Cardiac muscle cell (in vitro differentiated cells and primary cell): ENCODE measurements at regions not wholly inside any gene's neighbourhood (a gene's known extent, or its start where the extent isn't known, plus 50 kb on each side); places are given as distances from the start of the nearest gene placed in this dataset.
"Not testable (repeated sequence)": the region's sequence is repeated elsewhere in the genome, so short reads cannot be mapped to it uniquely, and the experiment has no call there.

ENCODE experiments used
- DNase-seq, 2 donors: peaks; one replicate each; pipeline versions ENCODE4 v3.0.0 to v3.0.0-alpha.2; 2010 to 2017; ENCODE audit warnings: low read depth in 1 of 2, low spot score in 1 of 2
- H3K27ac ChIP-seq: fragments of 200-600 bp; sonication (generic); 2 replicates; pipeline ENCODE4 v1.5.1; 2016
- H3K27me3 ChIP-seq: fragments of 200-600 bp; sonication (generic); 2 replicates; pipeline ENCODE4 v1.6.0; 2016; ENCODE audit warnings: control low read depth
- H3K36me3 ChIP-seq: fragments of 200-600 bp; sonication (generic); 2 replicates; pipeline ENCODE4 v1.5.1; 2016; ENCODE audit warnings: control low read depth
- H3K4me1 ChIP-seq: fragments of 200-600 bp; sonication (generic); 2 replicates; pipeline ENCODE4 v1.8.1; 2017; ENCODE audit warnings: low read depth, mild to moderate bottlenecking, mixed run types
- H3K4me3 ChIP-seq: fragments of 200-600 bp; sonication (generic); 2 replicates; pipeline ENCODE4 v1.5.1; 2016; ENCODE audit warnings: mild to moderate bottlenecking
- H3K9me3 ChIP-seq: fragments of 200-600 bp; sonication (generic); 2 replicates; pipeline ENCODE4 v1.5.1; 2017; ENCODE audit warnings: low read depth, mild to moderate bottlenecking, control low read depth
- CTCF ChIP-seq: IDR thresholded peaks from 2 replicates; pipeline ENCODE4 v1.5.1; 2012; ENCODE audit warnings: low read depth, mild to moderate bottlenecking, low read length

GRCh38 chr1:240722788-240723187, 110.8 kb upstream of the GREM2 start:
- no peak for TF ChIP-seq CTCF
- H3K36me3 ChIP-seq = no peaks in the 10 kb centered on the region
- no peaks in the 10 kb centered on the region for H3K9me3 ChIP-seq
- no peak for DNase-seq
- no peak overlapping the region for H3K4me3 ChIP-seq
- no peak overlapping the region for H3K27ac ChIP-seq
- no peaks in the 10 kb centered on the region for H3K4me1 ChIP-seq
- H3K27me3 ChIP-seq = no peaks in the 10 kb centered on the region

DNA sequence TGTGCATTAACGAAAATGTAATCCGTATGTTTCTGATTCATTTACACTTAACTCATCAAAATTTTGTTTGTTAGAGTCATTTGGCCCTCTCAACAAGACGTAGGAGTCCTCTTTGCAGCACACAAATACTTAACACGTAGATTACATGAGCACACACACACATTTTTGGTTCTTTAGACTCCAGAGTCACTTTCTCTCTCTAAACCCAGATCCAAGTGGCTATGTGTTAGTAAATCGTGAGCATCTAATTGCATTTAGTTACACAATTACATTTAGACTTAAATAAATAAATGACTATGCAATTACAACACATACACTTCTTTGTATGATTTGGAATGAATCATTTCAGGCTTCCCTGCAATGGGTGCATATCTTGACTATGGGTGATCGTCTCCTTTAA, 109.0 kb upstream of the GREM2 start:
- TF ChIP-seq CTCF = no peak
- no peak overlapping the region for H3K27ac ChIP-seq
- H3K36me3 ChIP-seq = no peaks in the 10 kb centered on the region
- no peak for DNase-seq
- no peak overlapping the region for H3K4me3 ChIP-seq
- H3K27me3 ChIP-seq = no peaks in the 10 kb centered on the region
- no peaks in the 10 kb centered on the region for H3K9me3 ChIP-seq
- no peaks in the 10 kb centered on the region for H3K4me1 ChIP-seq

DNA sequence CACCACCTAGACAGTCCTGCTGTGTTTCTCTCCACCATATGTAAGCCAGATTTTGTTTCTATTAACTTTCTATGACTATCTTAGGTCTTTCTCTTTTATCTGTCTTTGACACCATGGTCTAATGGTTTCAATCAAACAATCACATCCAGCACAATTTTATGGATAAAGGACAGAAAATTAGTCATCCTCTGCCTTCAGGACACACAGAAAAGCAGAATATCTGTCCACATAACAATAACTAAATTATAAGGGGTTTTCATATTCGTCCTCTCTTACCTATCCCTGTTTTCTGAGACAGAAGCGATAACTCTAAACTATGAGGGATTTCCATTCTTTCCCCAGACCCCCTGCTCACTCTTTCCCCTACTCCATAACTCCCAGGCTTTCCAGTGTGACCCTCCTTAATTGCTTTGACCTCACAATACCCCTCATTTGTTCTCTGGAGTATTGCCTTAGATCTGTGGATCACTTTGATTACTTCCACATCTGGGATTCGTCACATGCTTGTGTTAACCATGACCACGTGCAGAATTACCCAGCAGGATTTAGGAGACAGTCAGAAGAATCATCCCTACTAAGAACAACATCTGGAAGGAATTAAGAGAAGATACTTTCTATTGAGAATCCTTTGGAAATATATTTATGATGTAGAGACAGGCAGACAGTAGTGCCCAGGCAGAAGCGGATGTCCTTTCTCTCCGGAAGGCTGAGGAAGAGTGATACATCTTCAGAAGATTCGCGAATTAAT, 108.2 kb upstream of the GREM2 start:
- H3K9me3 ChIP-seq = no peaks in the 10 kb centered on the region
- no peak overlapping the region for H3K27ac ChIP-seq
- no peak overlapping the region for H3K4me3 ChIP-seq
- no peak for TF ChIP-seq CTCF
- no peaks in the 10 kb centered on the region for H3K4me1 ChIP-seq
- H3K27me3 ChIP-seq = no peaks in the 10 kb centered on the region
- DNase-seq = no peak
- no peaks in the 10 kb centered on the region for H3K36me3 ChIP-seq

DNA sequence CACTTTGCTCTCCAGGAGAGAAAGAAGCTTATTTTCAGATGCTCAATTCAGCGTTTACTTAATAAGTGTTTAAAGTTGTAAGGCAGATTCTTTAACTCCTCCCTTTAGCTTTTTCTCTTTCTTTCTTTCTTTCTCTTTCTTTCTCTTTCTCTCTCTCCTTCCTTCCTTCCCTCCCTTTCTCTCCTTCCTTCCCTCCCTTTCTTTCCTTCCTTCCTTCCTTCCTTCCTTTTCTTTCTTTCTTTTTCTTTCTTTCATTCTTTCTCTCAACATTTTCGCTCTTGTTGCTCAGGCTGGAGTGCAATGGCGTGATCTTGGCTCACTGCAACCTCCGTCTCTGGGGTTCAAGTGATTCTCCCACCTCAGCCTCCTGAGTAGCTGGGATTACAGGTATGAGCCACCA, 104.6 kb upstream of the GREM2 start:
- not testable (repeated sequence) for H3K4me1 ChIP-seq, H3K27me3 ChIP-seq, H3K4me3 ChIP-seq, H3K9me3 ChIP-seq, DNase-seq, H3K27ac ChIP-seq, H3K36me3 ChIP-seq

DNA sequence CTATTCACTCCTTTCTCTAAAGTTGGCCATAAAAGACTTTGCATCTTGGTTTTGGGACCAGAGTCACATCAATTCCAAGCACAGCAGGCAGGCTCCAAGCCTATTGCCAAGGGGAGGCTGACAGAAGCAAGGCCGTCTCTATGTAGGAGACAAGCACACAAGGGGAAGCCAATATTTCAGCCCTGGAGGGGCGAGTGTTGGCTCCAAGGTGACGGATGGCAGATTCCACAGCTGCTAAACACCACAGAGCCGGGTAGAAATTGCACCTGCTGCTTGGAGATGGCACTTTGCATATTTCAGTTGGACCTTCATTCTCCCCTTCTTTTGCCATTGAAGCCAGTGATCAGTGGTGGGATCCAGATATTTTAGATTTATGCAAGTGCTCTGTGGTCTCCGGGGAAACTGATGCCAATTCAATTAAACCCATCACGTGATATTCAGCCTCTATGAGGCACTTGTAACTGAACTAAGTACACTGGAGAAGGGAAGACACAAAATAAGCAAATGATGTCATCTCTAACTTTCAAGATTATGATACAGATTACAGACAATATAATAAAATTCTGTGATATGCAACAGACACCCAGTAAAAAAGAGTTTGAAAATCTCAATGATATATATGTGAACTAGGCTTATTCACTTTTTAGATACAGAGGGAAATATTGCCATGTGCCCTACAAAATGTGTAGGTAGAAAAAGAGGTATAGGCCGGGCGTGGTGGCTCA, 102.8 kb upstream of the GREM2 start:
- Histone ChIP-seq H3K4me1 (no peaks in the 10 kb centered on the region), H3K9me3 (no peaks in the 10 kb centered on the region), H3K27ac (no peak overlapping the region), H3K27me3 (no peaks in the 10 kb centered on the region), H3K36me3 (no peaks in the 10 kb centered on the region), H3K4me3 (no peak overlapping the region)
- no peak for DNase-seq
- TF ChIP-seq CTCF = no peak

DNA sequence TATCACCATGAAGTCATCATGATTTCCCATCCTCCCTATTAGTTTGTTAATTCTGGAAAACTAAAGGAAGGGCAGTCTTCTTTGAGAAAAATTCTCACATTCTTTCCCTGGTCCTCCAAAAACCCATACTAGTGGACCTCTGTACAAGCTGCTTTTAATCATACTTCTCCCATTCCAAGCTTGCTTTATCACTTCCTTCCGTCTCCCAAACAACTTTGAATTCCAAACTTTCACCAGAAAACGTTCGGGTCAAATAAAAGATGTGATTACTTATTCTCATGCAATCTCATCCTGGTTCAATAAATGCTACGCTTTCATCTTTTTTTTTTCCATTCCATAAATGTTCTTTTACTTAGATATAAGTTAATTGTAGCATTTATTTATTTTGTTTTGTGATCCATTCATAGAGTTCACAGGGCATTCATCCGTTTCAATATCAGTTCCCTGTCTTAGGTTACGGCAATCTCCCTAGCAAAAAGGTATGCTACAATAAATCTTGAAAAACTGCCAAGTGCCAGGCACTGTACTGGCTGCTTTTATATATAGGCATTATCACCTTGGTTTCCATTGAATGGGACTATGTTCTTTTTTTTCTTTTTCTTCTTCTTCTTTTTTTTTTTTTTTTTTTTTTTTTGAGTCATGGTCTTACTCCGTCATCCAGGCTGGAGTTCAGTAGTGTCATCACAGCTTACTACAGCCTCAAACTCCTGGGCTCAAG, 100.2 kb upstream of the GREM2 start:
- Histone ChIP-seq H3K9me3 (no peaks in the 10 kb centered on the region), H3K4me1 (no peaks in the 10 kb centered on the region), H3K4me3 (no peak overlapping the region), H3K27me3 (peaks cover 5% of the 10 kb centered on the region), H3K27ac (no peak overlapping the region), H3K36me3 (no peaks in the 10 kb centered on the region)
- DNase-seq = no peak
- no peak for TF ChIP-seq CTCF
